GM12892 (cell line): ENCODE measurements at regions not wholly inside any gene's neighbourhood (a gene's known extent, or its start where the extent isn't known, plus 50 kb on each side); places are given as distances from the start of the nearest gene placed in this dataset.

Experiments
- POLR2A ChIP-seq: IDR thresholded peaks from 2 replicates; pipeline ENCODE4 v1.6.1; 2011; ENCODE audit warnings: low read depth, low read length, control low read depth
- POLR2AphosphoS5 ChIP-seq: IDR thresholded peaks from 2 replicates; pipeline ENCODE4 v1.6.1; 2011; ENCODE audit warnings: low read depth, low read length, control low read depth
- TAF1 ChIP-seq: IDR thresholded peaks from 2 replicates; pipeline ENCODE4 v1.6.1; 2011; ENCODE audit warnings: low read depth, mild to moderate bottlenecking, control low read depth, low read length, borderline replicate concordance

DNA sequence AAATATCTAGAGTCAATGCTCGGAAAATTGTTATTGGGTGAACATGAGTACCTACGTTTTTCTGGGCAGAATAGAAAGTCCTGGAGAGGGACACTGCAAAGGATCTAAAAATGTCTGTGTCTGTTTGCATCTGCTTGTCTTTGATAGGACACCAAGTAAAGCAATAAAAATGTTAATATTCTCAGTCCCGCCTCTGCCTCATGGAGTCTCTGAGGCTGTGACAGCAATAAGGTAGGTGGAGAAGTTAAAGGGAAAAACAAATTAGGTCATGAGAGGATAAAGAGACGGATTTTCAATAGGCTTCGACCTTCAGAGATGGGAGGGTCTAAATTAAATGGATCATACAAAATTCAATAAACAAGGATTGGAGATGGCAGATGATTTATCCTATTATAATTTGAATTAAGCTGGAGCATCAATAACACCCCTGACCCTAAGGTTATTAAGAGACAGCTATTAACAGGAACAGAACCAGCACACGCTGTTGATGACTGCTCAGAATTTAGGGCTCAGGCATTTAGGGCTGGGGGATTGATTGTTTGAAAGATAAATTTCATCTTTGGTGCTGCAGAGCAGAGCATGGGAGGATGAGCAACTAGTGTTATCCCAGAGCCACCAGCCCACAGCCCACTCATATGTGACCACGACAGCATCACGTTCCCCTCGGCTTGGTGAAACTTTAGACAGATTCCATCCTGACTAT is 620.3 kb upstream of the CDH4 start:
- TF ChIP-seq POLR2AphosphoS5 (no peak), TAF1 (no peak), POLR2A (no peak)
